Gastroesophageal sphincter (tissue), 3 donors: ENCODE measurements at regions not wholly inside any gene's neighbourhood (a gene's known extent, or its start where the extent isn't known, plus 50 kb on each side); places are given as distances from the start of the nearest gene placed in this dataset.

Experiments
- POLR2AphosphoS5 ChIP-seq: sonication (generic); formaldehyde crosslinking; IDR thresholded peaks from one replicate; pipeline ENCODE4 v1.6.1; 2017; ENCODE audit warnings: antibody characterized with exemption
- TF ChIP-seq, protein P1 (sequence below), 4 experiments: fragments of 200-600 bp in 2 of 4; fragments of 450-650 bp in 2 of 4; sonication (generic) in 1 of 4; IDR thresholded peaks; one replicate each; pipeline ENCODE4 v1.5.1; 2017 to 2019; ENCODE audit warnings: antibody characterized with exemption in 4 of 4, mild to moderate bottlenecking in 2 of 4, moderate library complexity in 2 of 4

DNA sequence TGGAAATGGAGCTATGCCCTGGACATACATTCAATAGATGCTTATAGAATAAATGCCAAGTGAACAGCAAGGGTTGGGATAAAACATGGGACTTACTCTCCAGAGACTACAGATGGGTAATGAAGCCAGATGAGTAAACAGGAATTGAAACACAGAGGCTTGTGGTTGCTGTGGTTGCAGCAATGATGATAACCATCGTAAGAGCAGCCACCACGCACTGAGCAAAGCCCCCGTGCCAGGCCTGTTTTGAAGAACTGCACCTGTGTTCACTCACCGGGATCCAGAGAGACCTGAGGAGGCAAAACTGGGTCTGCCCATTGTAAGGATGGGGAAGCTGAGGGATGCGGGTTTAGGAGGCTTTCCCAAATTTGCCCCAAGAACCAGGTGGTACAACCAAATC, 431.1 kb upstream of the CDH4 start:
- no peak for TF ChIP-seq POLR2AphosphoS5
- TF ChIP-seq, protein P1, sequence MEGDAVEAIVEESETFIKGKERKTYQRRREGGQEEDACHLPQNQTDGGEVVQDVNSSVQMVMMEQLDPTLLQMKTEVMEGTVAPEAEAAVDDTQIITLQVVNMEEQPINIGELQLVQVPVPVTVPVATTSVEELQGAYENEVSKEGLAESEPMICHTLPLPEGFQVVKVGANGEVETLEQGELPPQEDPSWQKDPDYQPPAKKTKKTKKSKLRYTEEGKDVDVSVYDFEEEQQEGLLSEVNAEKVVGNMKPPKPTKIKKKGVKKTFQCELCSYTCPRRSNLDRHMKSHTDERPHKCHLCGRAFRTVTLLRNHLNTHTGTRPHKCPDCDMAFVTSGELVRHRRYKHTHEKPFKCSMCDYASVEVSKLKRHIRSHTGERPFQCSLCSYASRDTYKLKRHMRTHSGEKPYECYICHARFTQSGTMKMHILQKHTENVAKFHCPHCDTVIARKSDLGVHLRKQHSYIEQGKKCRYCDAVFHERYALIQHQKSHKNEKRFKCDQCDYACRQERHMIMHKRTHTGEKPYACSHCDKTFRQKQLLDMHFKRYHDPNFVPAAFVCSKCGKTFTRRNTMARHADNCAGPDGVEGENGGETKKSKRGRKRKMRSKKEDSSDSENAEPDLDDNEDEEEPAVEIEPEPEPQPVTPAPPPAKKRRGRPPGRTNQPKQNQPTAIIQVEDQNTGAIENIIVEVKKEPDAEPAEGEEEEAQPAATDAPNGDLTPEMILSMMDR (IDR thresholded peaks at IDR 0.05), result no peak
